ENCODE measurements at regions not wholly inside any gene's neighbourhood (a gene's known extent, or its start where the extent isn't known, plus 50 kb on each side); places are given as distances from the start of the nearest gene placed in this dataset.

- Histone ChIP-seq H3K4me3 (no peak overlapping the region), H3K4me1 (no peaks in the 10 kb centered on the region), H3K9me3 (no peaks in the 10 kb centered on the region), H3K27ac (no peak overlapping the region), H3K27me3 (no peaks in the 10 kb centered on the region), H3K36me3 (no peaks in the 10 kb centered on the region)
- DNase-seq (ENCODE audit: extremely low spot score in 2 of 2), result no peak
- intact Hi-C loops (cut with DNase I), result no loop called here
- TF ChIP-seq POLR2A (IDR thresholded peaks at IDR 0.05), result no peak
- no peak for TF ChIP-seq CTCF (IDR thresholded peaks at IDR 0.05)
- TF ChIP-seq POLR2AphosphoS5 (IDR thresholded peaks at IDR 0.05; ENCODE audit: insufficient read depth in 1 of 2, low read depth in 1 of 2), result no peak
These were observed 1022.9 kb downstream of the LRFN5 start for GRCh38 chr14:42629553-42629952.

GRCh38 chr14:42628602-42629001 is 1021.9 kb downstream of the LRFN5 start:
- no peak for TF ChIP-seq CTCF (IDR thresholded peaks at IDR 0.05)
- no peak for TF ChIP-seq POLR2A (IDR thresholded peaks at IDR 0.05)
- TF ChIP-seq POLR2AphosphoS5 (IDR thresholded peaks at IDR 0.05; ENCODE audit: insufficient read depth in 1 of 2, low read depth in 1 of 2), result no peak
- Histone ChIP-seq H3K27me3 (no peaks in the 10 kb centered on the region), H3K36me3 (no peaks in the 10 kb centered on the region), H3K27ac (no peak overlapping the region), H3K9me3 (no peaks in the 10 kb centered on the region), H3K4me1 (no peaks in the 10 kb centered on the region), H3K4me3 (no peak overlapping the region)
- intact Hi-C loops (cut with DNase I), result no loop called here
- DNase-seq (ENCODE audit: extremely low spot score in 2 of 2), result no peak

GRCh38 chr14:42626986-42627385 is 1020.3 kb downstream of the LRFN5 start:
- Histone ChIP-seq H3K9me3 (no peaks in the 10 kb centered on the region), H3K4me3 (no peak overlapping the region), H3K27me3 (no peaks in the 10 kb centered on the region), H3K27ac (no peak overlapping the region), H3K36me3 (no peaks in the 10 kb centered on the region), H3K4me1 (no peaks in the 10 kb centered on the region)
- no peak for TF ChIP-seq CTCF (IDR thresholded peaks at IDR 0.05)
- TF ChIP-seq POLR2AphosphoS5 (IDR thresholded peaks at IDR 0.05; ENCODE audit: insufficient read depth in 1 of 2, low read depth in 1 of 2), result no peak
- TF ChIP-seq POLR2A (IDR thresholded peaks at IDR 0.05), result no peak
- DNase-seq (ENCODE audit: extremely low spot score in 2 of 2), result no peak
- intact Hi-C loops (cut with DNase I), result no loop called here

- TF ChIP-seq POLR2A (IDR thresholded peaks at IDR 0.05), result no peak
- no peak for TF ChIP-seq POLR2AphosphoS5 (IDR thresholded peaks at IDR 0.05; ENCODE audit: insufficient read depth in 1 of 2, low read depth in 1 of 2)
- TF ChIP-seq CTCF (IDR thresholded peaks at IDR 0.05), result no peak
- Histone ChIP-seq H3K27ac (no peak overlapping the region), H3K4me3 (no peak overlapping the region), H3K27me3 (no peaks in the 10 kb centered on the region), H3K36me3 (no peaks in the 10 kb centered on the region), H3K4me1 (no peaks in the 10 kb centered on the region), H3K9me3 (no peaks in the 10 kb centered on the region)
- intact Hi-C loops (cut with DNase I), result no loop called here
- no peak for DNase-seq (ENCODE audit: extremely low spot score in 2 of 2)
These were observed 1018.5 kb downstream of the LRFN5 start for GRCh38 chr14:42624980-42625761.

GRCh38 chr14:42617005-42617404 is 1010.3 kb downstream of the LRFN5 start:
- TF ChIP-seq CTCF (IDR thresholded peaks at IDR 0.05), result no peak
- TF ChIP-seq POLR2A (IDR thresholded peaks at IDR 0.05), result no peak
- no peak for TF ChIP-seq POLR2AphosphoS5 (IDR thresholded peaks at IDR 0.05; ENCODE audit: insufficient read depth in 1 of 2, low read depth in 1 of 2)
- no peak for DNase-seq (ENCODE audit: extremely low spot score in 2 of 2)
- H3K4me1 ChIP-seq, result no peaks in the 10 kb centered on the region
- intact Hi-C loops (cut with DNase I), result no loop called here
- H3K9me3 ChIP-seq, result no peaks in the 10 kb centered on the region
- no peak overlapping the region for H3K27ac ChIP-seq
- H3K36me3 ChIP-seq, result no peaks in the 10 kb centered on the region
- H3K27me3 ChIP-seq, result no peaks in the 10 kb centered on the region
- no peak overlapping the region for H3K4me3 ChIP-seq
